ENCODE measurements at regions not wholly inside any gene's neighbourhood (a gene's known extent, or its start where the extent isn't known, plus 50 kb on each side); places are given as distances from the start of the nearest gene placed in this dataset.

DNA sequence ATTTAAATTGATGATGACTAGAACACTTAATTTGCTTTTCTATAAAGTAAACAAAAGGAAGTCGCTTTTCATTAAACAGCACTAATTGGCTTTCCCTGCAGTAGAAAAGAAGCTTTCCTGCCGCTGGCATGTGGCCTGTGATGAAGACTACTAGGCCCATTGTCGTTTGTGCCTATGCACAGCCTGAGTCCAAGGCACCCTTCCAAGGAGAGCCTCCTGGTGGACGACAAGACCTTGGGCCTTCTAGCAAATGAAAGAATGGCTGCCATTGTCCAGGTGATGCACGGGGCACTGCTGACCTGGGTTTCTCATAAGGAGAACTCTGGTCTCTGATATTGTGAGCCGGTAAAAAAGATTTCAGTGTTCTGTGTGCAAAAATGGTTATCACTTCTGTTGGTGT lies 233.0 kb downstream of the COL4A1 start:
- Histone ChIP-seq H2BK15ac (ENCODE audit: low read length) (no peak overlapping the region), H2BK120ac (replicated peaks; ENCODE audit: low read depth, low read length) (no peak overlapping the region), H4K20me1 (replicated peaks in 1 of 2; ENCODE audit: control insufficient read depth in 1 of 2, insufficient read depth in 2 of 2, low read length in 2 of 2) (no peaks in the 10 kb centered on the region), H3K56ac (replicated peaks; ENCODE audit: insufficient read length, low read depth, low read length) (no peak overlapping the region), H3K4me2 (ENCODE audit: insufficient read depth in 1 of 2, low read depth in 2 of 2, low read length in 2 of 2) (no peak overlapping the region), H3K9me3 (ENCODE audit: insufficient read depth in 2 of 2, low read depth in 1 of 2, low read length in 1 of 2) (no peaks in the 10 kb centered on the region), H4K5ac (ENCODE audit: insufficient read length, low read depth, low read length) (no peak overlapping the region), H3K9ac (replicated peaks in 1 of 4; ENCODE audit: extremely low read depth in 1 of 4, low read depth in 3 of 4, low read length in 3 of 4) (no peak overlapping the region), H3K4me3 (ENCODE audit: extremely low read depth in 1 of 4, insufficient read depth in 2 of 4, low read depth in 3 of 4, low read length in 4 of 4) (no peak overlapping the region), H2BK12ac (ENCODE audit: low read depth, low read length) (no peak overlapping the region), H3K79me1 (ENCODE audit: low read depth, low read length) (no peaks in the 10 kb centered on the region), H4K91ac (replicated peaks; ENCODE audit: insufficient read length, low read length) (no peak overlapping the region), H2BK20ac (ENCODE audit: low read length) (no peak overlapping the region), H3K27ac (ENCODE audit: low read depth, low read length) (no peak overlapping the region), H3K14ac (ENCODE audit: insufficient read length) (no peak overlapping the region), H3K4ac (replicated peaks; ENCODE audit: insufficient read length, low read depth, low read length) (no peak overlapping the region), H3K79me2 (ENCODE audit: control insufficient read depth in 1 of 2, insufficient read depth in 2 of 2, low read length in 2 of 2) (no peaks in the 10 kb centered on the region), H3K27me3 (replicated peaks in 1 of 4; ENCODE audit: control insufficient read depth in 3 of 4, extremely low read depth in 1 of 4, insufficient read depth in 3 of 4, low read length in 3 of 4) (no peaks in the 10 kb centered on the region), H2AK5ac (ENCODE audit: low read depth, low read length) (no peak overlapping the region), H3K4me1 (replicated peaks in 1 of 4; ENCODE audit: control insufficient read depth in 3 of 4, insufficient read depth in 4 of 4, low read length in 3 of 4) (no peaks in the 10 kb centered on the region; a peak in 2 of 7 replicates), H2AFZ (ENCODE audit: low read length) (no peak overlapping the region), H3K23ac (ENCODE audit: insufficient read length) (no peak overlapping the region), H3K36me3 (ENCODE audit: control insufficient read depth in 2 of 4, insufficient read depth in 4 of 4, low read length in 3 of 4) (no peaks in the 10 kb centered on the region), H3K23me2 (ENCODE audit: low read depth, low read length) (no peaks in the 10 kb centered on the region), H4K8ac (ENCODE audit: extremely low read depth, insufficient read depth, low read length) (no peak overlapping the region), H2BK5ac (ENCODE audit: low read depth, low read length) (no peak overlapping the region), H3K18ac (ENCODE audit: extremely low read depth, low read length) (no peak overlapping the region)
- WGBS, 2 experiments (ENCODE audit: extremely low coverage in 1 of 2, insufficient coverage in 1 of 2, insufficient read length in 1 of 2, insufficient replicate concordance in 2 of 2, low coverage in 1 of 2, low lambda C conversion rate in 2 of 2, missing lambda C conversion rate in 1 of 2): 86% methylated on average over 6 of the region's 6 CpGs; no CpG with 5 or more reads in 1 of the 2 experiments
- FAIRE-seq: no peak
- ChIA-PET CTCF (ENCODE audit: partially characterized antibody) (interaction anchor here (0.7 to 2.9 kb wide), 6 partner anchors 10 to 71 kb away, joined by 3 to 15 read pairs (median 4); no protein-coding TSS in a partner anchor), POLR2A (ENCODE audit: partially characterized antibody) (no interaction called here)
- no peak for DNase-seq (ENCODE audit: low read depth in 1 of 2, low spot score in 2 of 2)
- TF ChIP-seq RAD21 (IDR thresholded peaks at IDR 0.05 in 1 of 2, conservative IDR thresholded peaks at IDR 0.05 in 1 of 2; ENCODE audit: low read depth in 2 of 2, low read length in 2 of 2) (peak; percentile 26 to 49; a peak in 3 of 4 replicates), KDM4A (IDR thresholded peaks at IDR 0.05; ENCODE audit: low read depth, low read length, severe bottlenecking) (no peak), YY1 (IDR thresholded peaks at IDR 0.05; ENCODE audit: low read depth, low read length) (peak; percentile 45; the same call in 1 of the 2 replicates)
- TF ChIP-seq, protein P1, sequence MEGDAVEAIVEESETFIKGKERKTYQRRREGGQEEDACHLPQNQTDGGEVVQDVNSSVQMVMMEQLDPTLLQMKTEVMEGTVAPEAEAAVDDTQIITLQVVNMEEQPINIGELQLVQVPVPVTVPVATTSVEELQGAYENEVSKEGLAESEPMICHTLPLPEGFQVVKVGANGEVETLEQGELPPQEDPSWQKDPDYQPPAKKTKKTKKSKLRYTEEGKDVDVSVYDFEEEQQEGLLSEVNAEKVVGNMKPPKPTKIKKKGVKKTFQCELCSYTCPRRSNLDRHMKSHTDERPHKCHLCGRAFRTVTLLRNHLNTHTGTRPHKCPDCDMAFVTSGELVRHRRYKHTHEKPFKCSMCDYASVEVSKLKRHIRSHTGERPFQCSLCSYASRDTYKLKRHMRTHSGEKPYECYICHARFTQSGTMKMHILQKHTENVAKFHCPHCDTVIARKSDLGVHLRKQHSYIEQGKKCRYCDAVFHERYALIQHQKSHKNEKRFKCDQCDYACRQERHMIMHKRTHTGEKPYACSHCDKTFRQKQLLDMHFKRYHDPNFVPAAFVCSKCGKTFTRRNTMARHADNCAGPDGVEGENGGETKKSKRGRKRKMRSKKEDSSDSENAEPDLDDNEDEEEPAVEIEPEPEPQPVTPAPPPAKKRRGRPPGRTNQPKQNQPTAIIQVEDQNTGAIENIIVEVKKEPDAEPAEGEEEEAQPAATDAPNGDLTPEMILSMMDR (IDR thresholded peaks at IDR 0.05; ENCODE audit: control extremely low read depth in 1 of 3, insufficient read depth in 1 of 3, low read depth in 1 of 3, low read length in 3 of 3): peak; percentile 2 to 33 (median 30); a peak in 3 of 4 replicates

Data from H1 (cell line).